ENCODE measurements at regions not wholly inside any gene's neighbourhood (a gene's known extent, or its start where the extent isn't known, plus 50 kb on each side); places are given as distances from the start of the nearest gene placed in this dataset.

DNA sequence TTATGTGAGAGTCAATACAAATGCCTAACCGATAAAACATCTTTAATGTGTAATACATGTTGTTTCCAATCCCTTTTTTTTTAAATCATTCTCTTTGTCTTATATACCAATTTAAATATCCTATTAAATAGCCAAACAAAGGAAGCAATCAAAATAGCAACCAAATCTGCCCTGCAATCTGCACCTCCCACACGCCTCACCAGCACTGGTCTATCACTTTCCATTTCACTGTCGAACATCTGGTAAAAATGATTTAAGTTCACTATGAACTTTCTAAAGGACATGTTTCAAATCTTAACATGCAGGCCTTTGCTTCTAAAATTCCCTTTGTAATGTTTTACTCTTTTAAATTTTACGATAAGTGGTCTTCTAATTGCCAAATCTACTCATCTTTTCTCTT, 1305.5 kb upstream of the TENM4 start:
- H2AFZ ChIP-seq (ENCODE audit: low read length): no peak overlapping the region
- 95% methylated on average over 4 of the region's 4 CpGs; no CpG with 5 or more reads in 1 of the 2 experiments for WGBS, 2 experiments (ENCODE audit: extremely low coverage in 1 of 2, insufficient coverage in 1 of 2, insufficient read length in 1 of 2, insufficient replicate concordance in 2 of 2, low coverage in 1 of 2, low lambda C conversion rate in 2 of 2, missing lambda C conversion rate in 1 of 2)
- H4K20me1 ChIP-seq (replicated peaks in 1 of 2; ENCODE audit: control insufficient read depth in 1 of 2, insufficient read depth in 2 of 2, low read length in 2 of 2): no peaks in the 10 kb centered on the region
- no peaks in the 10 kb centered on the region for H3K27me3 ChIP-seq (replicated peaks in 1 of 4; ENCODE audit: control insufficient read depth in 3 of 4, extremely low read depth in 1 of 4, insufficient read depth in 3 of 4, low read length in 3 of 4)
- no peak overlapping the region for H2BK120ac ChIP-seq (replicated peaks; ENCODE audit: low read depth, low read length)
- no peak overlapping the region for H2AK5ac ChIP-seq (ENCODE audit: low read depth, low read length)
- FAIRE-seq (no peak), DNase-seq (ENCODE audit: low read depth in 1 of 2, low spot score in 2 of 2) (no peak)
- no peak overlapping the region for H3K4ac ChIP-seq (replicated peaks; ENCODE audit: insufficient read length, low read depth, low read length)
- no peak overlapping the region for H4K91ac ChIP-seq (replicated peaks; ENCODE audit: insufficient read length, low read length)
- H3K79me1 ChIP-seq (ENCODE audit: low read depth, low read length): no peaks in the 10 kb centered on the region
- H3K18ac ChIP-seq (ENCODE audit: extremely low read depth, low read length): no peak overlapping the region
- CTCF ChIA-PET (ENCODE audit: partially characterized antibody): no interaction called here
- no peak overlapping the region for H4K5ac ChIP-seq (ENCODE audit: insufficient read length, low read depth, low read length)
- no peak overlapping the region for H2BK20ac ChIP-seq (ENCODE audit: low read length)
- no peak overlapping the region for H2BK5ac ChIP-seq (ENCODE audit: low read depth, low read length)
- no peak for TF ChIP-seq EGR1 (IDR thresholded peaks at IDR 0.05; ENCODE audit: borderline replicate concordance, low read depth, low read length)
- no peak for TF ChIP-seq E2F6 (IDR thresholded peaks at IDR 0.05)
- no peak for TF ChIP-seq JUN (IDR thresholded peaks at IDR 0.05; ENCODE audit: low read depth, low read length)
- no peak for TF ChIP-seq EP300 (IDR thresholded peaks at IDR 0.05; ENCODE audit: borderline replicate concordance in 1 of 2, low read depth in 2 of 2, low read length in 2 of 2)
- TF ChIP-seq BACH1 (IDR thresholded peaks at IDR 0.05; ENCODE audit: low read length): no peak
- TF ChIP-seq CTBP2 (IDR thresholded peaks at IDR 0.05; ENCODE audit: borderline replicate concordance, insufficient read depth, insufficient read length, low read length): no peak
- no peak for TF ChIP-seq MAX (IDR thresholded peaks at IDR 0.05)
- no peak for TF ChIP-seq SRF (IDR thresholded peaks at IDR 0.05; ENCODE audit: low read depth, low read length)
- no peak for TF ChIP-seq TAF7 (optimal IDR thresholded peaks at IDR 0.05; ENCODE audit: borderline replicate concordance, low read depth, low read length)
- TF ChIP-seq CREB1 (IDR thresholded peaks at IDR 0.05): no peak
- H2BK12ac ChIP-seq (ENCODE audit: low read depth, low read length): no peak overlapping the region
- H3K36me3 ChIP-seq (ENCODE audit: control insufficient read depth in 2 of 4, insufficient read depth in 4 of 4, low read length in 3 of 4): no peaks in the 10 kb centered on the region
- H3K14ac ChIP-seq (ENCODE audit: insufficient read length): no peak overlapping the region
- H3K56ac ChIP-seq (replicated peaks; ENCODE audit: insufficient read length, low read depth, low read length): no peak overlapping the region
- H2BK15ac ChIP-seq (ENCODE audit: low read length): no peak overlapping the region
- no peaks in the 10 kb centered on the region for H3K9me3 ChIP-seq (ENCODE audit: insufficient read depth in 2 of 2, low read depth in 1 of 2, low read length in 1 of 2)
- no peak overlapping the region for H3K4me3 ChIP-seq (ENCODE audit: extremely low read depth in 1 of 4, insufficient read depth in 2 of 4, low read depth in 3 of 4, low read length in 4 of 4)
- H3K79me2 ChIP-seq (ENCODE audit: control insufficient read depth in 1 of 2, insufficient read depth in 2 of 2, low read length in 2 of 2): no peaks in the 10 kb centered on the region
- no peak overlapping the region for H3K9ac ChIP-seq (replicated peaks in 1 of 4; ENCODE audit: extremely low read depth in 1 of 4, low read depth in 3 of 4, low read length in 3 of 4)
- H3K4me1 ChIP-seq (replicated peaks in 1 of 4; ENCODE audit: control insufficient read depth in 3 of 4, insufficient read depth in 4 of 4, low read length in 3 of 4): no peaks in the 10 kb centered on the region
- no peak overlapping the region for H3K4me2 ChIP-seq (ENCODE audit: insufficient read depth in 1 of 2, low read depth in 2 of 2, low read length in 2 of 2)
- POLR2A ChIA-PET (ENCODE audit: partially characterized antibody): no interaction called here
- no peaks in the 10 kb centered on the region for H3K23me2 ChIP-seq (ENCODE audit: low read depth, low read length)
- no peak overlapping the region for H3K23ac ChIP-seq (ENCODE audit: insufficient read length)
- no peak overlapping the region for H4K8ac ChIP-seq (ENCODE audit: extremely low read depth, insufficient read depth, low read length)
- H3K27ac ChIP-seq (ENCODE audit: low read depth, low read length): no peak overlapping the region

All from H1 (cell line).